Urinary bladder (tissue), 3 donors: ENCODE measurements at regions not wholly inside any gene's neighbourhood (a gene's known extent, or its start where the extent isn't known, plus 50 kb on each side); places are given as distances from the start of the nearest gene placed in this dataset.
"Not testable (repeated sequence)": the region's sequence is repeated elsewhere in the genome, so short reads cannot be mapped to it uniquely, and the experiment has no call there.

Source experiments
- DNase-seq: peaks from one replicate; pipeline ENCODE4 v3.0.0-alpha.2; 2015; ENCODE audit errors: extremely low spot score
- H3K27ac ChIP-seq: one replicate; pipeline ENCODE4 v1.5.1; 2013; ENCODE audit warnings: low read depth, mild to moderate bottlenecking, moderate library complexity
- H3K36me3 ChIP-seq: one replicate; pipeline ENCODE4 v1.6.1; 2013; ENCODE audit warnings: mild to moderate bottlenecking, moderate library complexity; ENCODE audit not compliant: insufficient read depth
- H3K4me1 ChIP-seq: one replicate; pipeline ENCODE4 v1.6.1; 2013; ENCODE audit warnings: mild to moderate bottlenecking, moderate library complexity; ENCODE audit not compliant: insufficient read depth
- H3K4me3 ChIP-seq: one replicate; pipeline ENCODE4 v1.5.1; 2013; ENCODE audit warnings: low read depth, low read length
- WGBS: extraction: QIAGEN DNeasy Blood & Tissue Kit; methylation state at CpG from one replicate; pipeline ENCODE4 v1.1.7; 2013; 5-methylcytosine and 5-hydroxymethylcytosine counted together
- donor health status: healthy with polysubstance abuse.
- donor health status: healthy.

- Histone ChIP-seq H3K36me3 (no peaks in the 10 kb centered on the region), H3K27ac (no peak overlapping the region), H3K4me1 (no peaks in the 10 kb centered on the region), H3K4me3 (no peak overlapping the region)
- DNase-seq, result no peak
These were observed 50.2 kb upstream of the CPNE4 start for GRCh38 chr3:132084982-132085381.

GRCh38 chr3:132087356-132087755 lies 52.5 kb upstream of the CPNE4 start:
- no peak for DNase-seq
- Histone ChIP-seq H3K27ac (no peak overlapping the region), H3K4me1 (no peaks in the 10 kb centered on the region)

GRCh38 chr3:132088291-132088690 lies 53.5 kb upstream of the CPNE4 start:
- DNase-seq, result no peak

More at GRCh38 chr3:132087356-132087755, 52.5 kb upstream of the CPNE4 start:
- Histone ChIP-seq H3K4me3 (no peak overlapping the region), H3K36me3 (no peaks in the 10 kb centered on the region)
- 65% methylated on average over 1 of the region's 1 CpG for WGBS

GRCh38 chr3:132090921-132091320 lies 56.1 kb upstream of the CPNE4 start:
- Histone ChIP-seq H3K4me3 (no peak overlapping the region), H3K4me1 (no peaks in the 10 kb centered on the region), H3K27ac (no peak overlapping the region), H3K36me3 (no peaks in the 10 kb centered on the region)
- 81% methylated on average over 2 of the region's 2 CpGs for WGBS
- DNase-seq, result no peak

More at GRCh38 chr3:132088291-132088690, 53.5 kb upstream of the CPNE4 start:
- no peaks in the 10 kb centered on the region for H3K36me3 ChIP-seq
- no peak overlapping the region for H3K4me3 ChIP-seq
- 78% methylated on average over 2 of the region's 2 CpGs for WGBS
- H3K4me1 ChIP-seq, result no peaks in the 10 kb centered on the region
- H3K27ac ChIP-seq, result no peak overlapping the region

- WGBS, result 67% methylated on average over 1 of the region's 1 CpG
- DNase-seq, result no peak
- H3K4me1 ChIP-seq, result no peaks in the 10 kb centered on the region
- H3K36me3 ChIP-seq, result no peaks in the 10 kb centered on the region
- H3K27ac ChIP-seq, result no peak overlapping the region
- H3K4me3 ChIP-seq, result no peak overlapping the region
These were observed 81.8 kb upstream of the CPNE4 start for GRCh38 chr3:132116601-132117000.

DNA sequence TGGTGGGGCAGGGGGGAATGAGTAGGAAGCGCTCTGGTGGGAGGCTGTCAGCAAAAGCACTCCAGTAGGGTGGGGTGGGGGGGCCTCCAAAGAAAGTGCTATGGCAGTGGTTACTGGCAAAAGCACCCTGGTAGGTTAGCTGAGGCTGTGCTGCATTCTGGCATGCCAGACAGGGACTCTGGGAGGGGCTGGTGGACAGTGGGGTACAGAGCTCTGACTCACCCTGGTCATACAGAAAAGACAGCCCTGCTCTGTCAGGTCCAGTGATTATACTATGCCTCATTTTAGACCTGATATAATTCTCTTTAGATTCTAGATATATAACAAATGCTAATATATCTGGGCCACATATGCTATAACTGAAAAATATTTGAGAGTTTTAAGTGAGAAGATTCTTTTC lies 82.8 kb upstream of the CPNE4 start:
- Histone ChIP-seq H3K4me3 (no peak overlapping the region), H3K27ac (no peak overlapping the region), H3K4me1 (no peaks in the 10 kb centered on the region), H3K36me3 (no peaks in the 10 kb centered on the region)
- WGBS, result 79% methylated on average over 1 of the region's 1 CpG
- DNase-seq, result no peak

DNA sequence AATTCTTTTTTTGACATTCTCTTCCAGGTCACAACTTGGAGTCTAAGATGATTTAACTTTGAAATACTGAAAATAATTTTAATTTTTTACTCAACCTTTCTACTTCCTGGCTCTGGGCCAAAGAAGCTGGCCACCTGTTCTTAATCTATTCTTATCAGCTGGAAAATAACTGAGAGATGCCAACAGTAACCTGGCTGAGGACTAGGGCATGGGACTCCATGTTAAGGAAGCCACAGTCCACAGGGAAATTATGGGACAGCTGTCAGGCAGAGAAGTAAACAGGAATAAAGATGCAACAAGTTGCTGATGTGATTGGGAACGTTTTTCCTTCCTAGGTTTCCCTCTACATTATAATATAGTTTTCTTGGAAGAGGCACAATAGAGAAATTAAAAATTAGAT lies 84.7 kb upstream of the CPNE4 start:
- no peak overlapping the region for H3K4me3 ChIP-seq
- 29% methylated on average over 1 of the region's 1 CpG for WGBS
- H3K27ac ChIP-seq, result no peak overlapping the region
- DNase-seq, result no peak
- H3K36me3 ChIP-seq, result no peaks in the 10 kb centered on the region
- no peaks in the 10 kb centered on the region for H3K4me1 ChIP-seq

DNA sequence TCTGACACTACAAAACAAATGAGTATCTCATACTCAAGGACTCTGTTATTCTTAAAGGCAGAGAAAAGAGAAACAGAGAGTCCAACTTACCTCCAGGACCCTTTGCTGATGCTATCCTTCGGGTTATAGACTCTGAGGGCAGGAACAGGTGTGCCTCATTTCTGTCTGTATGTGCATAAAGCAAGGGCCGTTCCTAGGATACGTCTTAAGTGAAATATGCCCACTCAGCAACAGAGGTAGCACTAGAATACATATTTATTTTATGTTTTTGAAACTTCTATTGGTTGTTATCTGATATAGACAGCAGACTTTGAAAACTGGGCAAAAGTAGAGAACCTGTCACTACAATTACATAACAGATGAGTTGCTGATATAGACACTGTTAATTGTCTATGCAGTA lies 89.3 kb upstream of the CPNE4 start:
- 65% methylated on average over 3 of the region's 3 CpGs for WGBS
- Histone ChIP-seq H3K4me3 (no peak overlapping the region), H3K27ac (no peak overlapping the region), H3K36me3 (no peaks in the 10 kb centered on the region), H3K4me1 (no peaks in the 10 kb centered on the region)
- no peak for DNase-seq

GRCh38 chr3:132124651-132125284 lies 90.0 kb upstream of the CPNE4 start:
- DNase-seq, result no peak
- WGBS, result 64% methylated on average over 4 of the region's 4 CpGs
- H3K4me1 ChIP-seq, result no peaks in the 10 kb centered on the region
- no peak overlapping the region for H3K27ac ChIP-seq
- no peak overlapping the region for H3K4me3 ChIP-seq
- H3K36me3 ChIP-seq, result no peaks in the 10 kb centered on the region

- no peak overlapping the region for H3K4me3 ChIP-seq
- no peak overlapping the region for H3K27ac ChIP-seq
- H3K36me3 ChIP-seq, result no peaks in the 10 kb centered on the region
- DNase-seq, result no peak
- WGBS, result 25% methylated on average over 1 of the region's 1 CpG
- no peaks in the 10 kb centered on the region for H3K4me1 ChIP-seq
These were observed 99.8 kb upstream of the CPNE4 start for GRCh38 chr3:132134611-132135010.

GRCh38 chr3:132135628-132136333 lies 101.0 kb upstream of the CPNE4 start:
- Histone ChIP-seq H3K36me3 (no peaks in the 10 kb centered on the region), H3K27ac (no peak overlapping the region), H3K4me1 (no peaks in the 10 kb centered on the region), H3K4me3 (no peak overlapping the region)
- WGBS, result 50% methylated on average over 4 of the region's 4 CpGs
- DNase-seq, result no peak

GRCh38 chr3:132136334-132136716 lies 101.5 kb upstream of the CPNE4 start:
- H3K4me1 ChIP-seq, result no peaks in the 10 kb centered on the region
- H3K4me3 ChIP-seq, result no peak overlapping the region
- DNase-seq, result no peak
- no peak overlapping the region for H3K27ac ChIP-seq
- no peaks in the 10 kb centered on the region for H3K36me3 ChIP-seq
- 68% methylated on average over 2 of the region's 2 CpGs for WGBS

DNA sequence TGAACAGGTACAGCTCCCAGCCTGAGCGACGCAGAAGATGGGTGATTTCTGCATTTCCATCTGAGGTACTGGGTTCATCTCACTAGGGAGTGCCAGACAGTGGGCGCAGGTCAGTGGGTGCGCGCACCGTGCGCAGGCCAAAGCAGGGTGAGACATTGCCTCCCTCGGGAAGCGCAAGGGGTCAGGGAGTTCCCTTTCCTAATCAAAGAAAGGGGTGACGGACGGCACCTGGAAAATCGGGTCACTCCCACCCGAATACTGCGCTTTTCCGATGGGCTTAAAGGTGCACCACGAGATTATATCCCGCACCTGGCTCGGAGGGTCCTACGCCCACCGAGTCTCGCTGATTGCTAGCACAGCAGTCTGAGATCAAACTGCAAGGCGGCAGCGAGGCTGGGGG lies 102.1 kb upstream of the CPNE4 start:
- 49% methylated on average over 23 of the region's 23 CpGs for WGBS
- H3K4me1 ChIP-seq, H3K27ac ChIP-seq, H3K36me3 ChIP-seq, H3K4me3 ChIP-seq, DNase-seq: not testable (repeated sequence)

GRCh38 chr3:132145833-132146232 lies 111.0 kb upstream of the CPNE4 start:
- Histone ChIP-seq H3K36me3 (no peaks in the 10 kb centered on the region), H3K4me1 (no peaks in the 10 kb centered on the region), H3K4me3 (no peak overlapping the region), H3K27ac (no peak overlapping the region)
- no peak for DNase-seq
- 58% methylated on average over 2 of the region's 2 CpGs for WGBS
